ENCODE measurements at regions not wholly inside any gene's neighbourhood (a gene's known extent, or its start where the extent isn't known, plus 50 kb on each side); places are given as distances from the start of the nearest gene placed in this dataset.

DNA sequence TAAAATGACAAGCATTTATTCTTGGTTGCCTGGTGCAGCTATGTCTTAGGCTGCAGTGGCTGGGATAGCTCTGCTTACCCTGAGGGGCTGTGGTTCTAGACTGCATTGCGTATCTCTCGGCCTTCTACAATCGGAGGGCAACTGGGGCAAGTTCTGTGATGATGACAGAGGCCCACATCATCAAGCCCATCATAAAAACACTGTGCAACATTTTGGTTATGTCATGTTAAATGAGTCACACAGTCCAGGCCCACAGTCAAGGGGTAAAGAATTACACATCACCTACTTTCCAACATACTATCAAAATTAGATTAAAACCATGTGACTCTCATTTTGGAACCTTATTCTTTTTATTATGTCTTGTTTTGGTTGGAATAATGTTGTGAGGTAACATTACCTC, 120.2 kb upstream of the GUCY1A1 start:
- no peak for DNase-seq

DNA sequence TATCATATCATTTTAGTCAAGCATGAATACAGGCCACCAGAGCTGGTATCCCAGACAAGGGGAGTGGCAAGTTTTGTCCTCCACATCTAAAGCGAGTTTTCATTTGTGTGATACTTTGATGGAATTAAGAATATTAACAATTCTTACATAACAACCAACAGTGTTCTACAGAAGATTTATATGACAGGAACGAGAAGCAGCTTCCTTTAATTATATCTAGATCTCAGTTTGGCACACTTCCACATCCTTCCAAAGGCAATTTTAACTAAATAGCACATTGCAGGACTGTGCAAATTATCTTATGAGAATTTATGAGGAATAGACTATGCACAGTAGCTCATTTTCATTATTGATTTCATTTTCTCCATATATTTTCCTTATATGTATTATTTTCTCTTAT, 121.2 kb upstream of the GUCY1A1 start:
- DNase-seq, result no peak

DNA sequence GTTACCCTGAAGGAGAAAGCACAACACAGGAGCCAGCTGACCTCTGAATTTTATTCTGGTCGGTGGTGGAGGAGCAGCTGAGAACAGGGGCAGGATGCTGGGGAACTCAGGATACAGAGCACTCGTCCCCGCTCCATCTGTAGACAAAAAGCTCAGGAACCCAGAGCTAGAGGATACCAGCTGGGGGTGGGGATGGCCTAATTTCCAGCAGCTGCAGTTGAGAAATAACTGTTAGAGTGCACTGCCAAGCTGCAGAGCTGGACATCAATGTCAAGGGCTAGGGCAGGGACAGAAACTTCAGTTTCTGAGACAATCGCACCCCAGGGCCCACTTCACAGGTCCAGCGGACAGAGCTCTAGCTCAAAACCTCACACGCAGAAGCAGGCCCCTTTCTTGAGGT, 122.1 kb upstream of the GUCY1A1 start:
- no peak for DNase-seq

DNA sequence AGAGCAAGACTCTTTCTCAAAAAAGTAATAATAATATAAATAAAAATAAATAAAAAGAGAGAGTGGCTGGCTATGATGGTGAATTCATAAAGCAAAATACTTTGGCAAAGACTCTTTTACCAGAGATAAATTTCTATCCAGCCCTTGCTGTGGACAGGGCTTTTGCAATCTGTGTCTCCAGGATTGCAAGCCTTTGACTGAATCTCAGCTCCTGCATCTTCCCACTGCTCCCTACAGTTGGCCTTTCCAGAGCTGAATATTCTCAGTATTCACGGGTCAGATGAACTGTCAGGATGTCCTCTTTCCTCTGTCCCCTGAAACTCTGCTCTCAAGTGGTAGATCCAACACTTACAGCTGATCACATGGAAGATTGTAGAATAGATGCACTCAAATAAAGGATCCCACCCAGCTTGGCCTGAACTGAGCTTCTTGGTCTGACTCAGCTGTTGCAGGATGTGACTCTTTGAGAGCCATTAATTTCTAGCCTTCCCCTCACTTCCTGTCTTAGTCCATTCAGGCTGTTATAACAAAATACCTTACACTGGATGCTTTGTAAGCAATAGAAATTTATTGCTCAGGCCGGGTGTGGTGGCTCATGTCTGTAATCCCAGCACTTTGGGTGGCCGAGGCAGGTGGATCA, 123.4 kb upstream of the GUCY1A1 start:
- DNase-seq, result no peak

DNA sequence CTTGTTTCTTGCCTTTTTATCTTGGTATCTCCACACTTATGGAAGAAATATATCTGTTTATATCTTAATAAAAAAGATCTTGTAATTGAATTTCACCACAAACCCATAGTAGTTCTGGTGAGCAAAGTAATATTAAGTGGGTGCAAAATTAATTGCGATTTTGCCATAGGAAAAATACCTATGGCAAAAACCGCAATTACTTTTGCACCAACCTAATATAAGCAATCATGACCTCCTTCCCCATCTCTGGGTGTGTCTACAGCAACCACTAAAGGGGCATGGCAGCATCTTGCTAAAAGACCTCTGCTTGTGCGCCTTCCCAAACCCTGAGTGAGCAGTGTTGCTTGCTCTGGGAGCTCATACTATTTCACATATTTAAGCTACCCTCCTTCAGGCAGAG, 124.2 kb upstream of the GUCY1A1 start:
- no peak for DNase-seq

DNA sequence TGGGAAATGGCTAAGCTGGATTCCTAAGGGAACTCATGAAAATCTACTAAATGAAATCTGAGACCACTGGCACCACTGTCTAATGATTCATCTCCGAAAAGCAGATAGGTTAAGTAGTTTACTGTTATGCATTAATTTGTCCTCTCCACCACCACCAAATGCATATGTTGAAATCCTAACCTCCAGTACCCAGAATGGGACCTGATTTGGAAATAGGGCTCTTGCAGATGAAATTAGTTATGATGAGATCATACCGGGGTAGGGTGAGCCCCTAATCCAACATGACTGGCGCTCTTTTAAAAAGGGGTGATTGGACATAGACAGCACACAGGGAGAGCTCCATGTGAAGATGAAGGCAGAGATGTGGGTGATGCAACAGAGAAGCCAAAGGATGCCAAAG, 124.9 kb upstream of the GUCY1A1 start:
- DNase-seq, result no peak

DNA sequence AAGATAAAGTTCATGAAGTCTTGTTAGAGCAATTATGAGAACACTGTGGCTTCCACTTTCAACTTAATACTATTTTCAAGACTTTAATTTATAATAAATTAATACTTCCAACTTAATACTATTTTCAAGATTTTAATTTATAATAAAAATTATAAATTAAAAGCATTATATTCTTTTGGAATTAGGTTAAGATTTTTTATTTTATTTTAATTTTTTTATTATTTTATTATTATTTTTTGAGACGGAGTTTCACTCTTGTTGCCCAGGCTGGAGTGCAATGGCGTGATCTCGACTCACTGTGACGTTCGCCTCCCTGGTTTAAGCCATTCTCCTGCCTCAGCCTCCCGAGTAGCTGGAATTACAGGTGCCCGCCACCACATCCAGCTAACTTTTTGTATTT, 126.0 kb upstream of the GUCY1A1 start:
- DNase-seq, result no peak

DNA sequence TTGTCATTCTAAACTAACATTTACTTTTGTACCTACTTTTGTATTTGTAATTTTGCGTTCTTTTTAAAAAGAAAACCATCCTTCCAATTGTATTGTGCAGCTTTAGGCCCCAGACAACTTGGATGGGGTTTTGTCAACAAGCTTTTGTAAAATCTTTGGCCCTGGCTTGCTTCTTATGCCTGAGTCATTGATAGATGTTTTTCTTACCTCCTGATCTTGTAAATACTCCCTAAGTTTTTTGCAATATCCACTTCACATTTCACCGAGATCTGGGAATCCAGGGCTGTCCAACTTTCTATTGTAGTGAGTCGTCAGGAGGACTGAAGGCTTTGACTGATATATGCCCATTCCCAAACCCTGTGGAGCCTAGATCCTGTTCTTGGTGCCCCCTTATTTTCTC, 126.9 kb upstream of the GUCY1A1 start:
- DNase-seq, result no peak

DNA sequence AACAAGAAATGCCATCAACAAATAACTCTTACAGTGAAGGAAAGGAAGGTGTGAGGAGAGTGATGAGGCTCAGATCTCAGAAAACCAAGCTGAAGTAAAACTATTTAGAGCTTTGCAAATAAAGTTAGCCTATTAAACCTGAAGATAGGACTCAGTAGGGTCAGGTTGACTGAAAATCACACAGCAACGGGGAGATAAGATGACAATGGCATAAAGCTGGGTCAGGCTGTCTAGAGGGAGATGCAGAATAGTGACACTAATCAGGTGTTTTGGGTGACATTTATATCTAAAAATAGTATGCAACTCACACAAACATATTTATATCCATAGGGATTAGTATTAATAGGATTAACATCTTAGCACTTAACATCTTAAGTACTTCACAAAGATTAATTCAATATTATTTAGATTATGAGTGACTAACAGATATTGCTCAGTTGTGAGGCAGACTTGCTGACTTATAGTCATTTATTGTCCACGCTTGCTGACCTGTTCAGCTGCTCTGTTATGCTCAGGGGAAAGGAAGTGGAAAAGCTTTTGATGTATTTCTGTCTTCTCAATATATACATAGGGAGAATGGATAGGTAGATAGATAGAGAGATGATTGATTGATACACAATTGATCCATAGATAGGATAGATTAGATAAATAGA, 130.7 kb upstream of the GUCY1A1 start:
- no peak for DNase-seq

DNA sequence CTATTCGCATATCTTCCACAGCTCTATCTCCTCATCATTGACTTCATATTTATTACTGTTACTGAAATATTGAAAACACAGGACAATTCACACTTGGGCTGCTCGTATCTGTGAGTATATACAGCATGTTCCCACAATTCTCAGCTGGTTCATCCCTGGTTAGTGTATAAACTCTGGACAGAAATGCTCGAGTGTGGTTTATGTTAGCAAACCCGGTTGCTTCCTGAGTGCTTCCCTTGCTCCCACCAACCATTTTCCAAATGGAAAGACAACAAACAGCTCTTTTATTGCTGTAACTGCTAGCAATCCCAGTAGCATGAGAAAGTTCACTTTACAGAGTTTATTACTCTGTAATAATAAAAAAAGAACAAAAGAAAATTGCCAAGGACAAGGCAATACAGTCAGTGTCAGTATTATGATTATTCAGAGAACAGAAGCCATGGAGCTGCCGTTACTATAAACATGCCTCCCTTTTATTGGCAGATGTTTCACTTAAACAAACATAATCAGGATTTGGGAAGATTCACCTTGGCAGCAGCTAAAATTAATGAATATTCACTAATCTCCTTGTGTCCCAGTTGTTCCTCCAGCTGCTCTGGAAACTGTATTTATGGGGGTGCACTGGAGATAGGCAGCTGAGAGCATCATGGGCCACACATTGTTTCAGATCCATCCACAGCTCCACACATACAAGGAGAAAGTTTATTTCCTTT, 134.1 kb upstream of the GUCY1A1 start:
- DNase-seq, result no peak

DNA sequence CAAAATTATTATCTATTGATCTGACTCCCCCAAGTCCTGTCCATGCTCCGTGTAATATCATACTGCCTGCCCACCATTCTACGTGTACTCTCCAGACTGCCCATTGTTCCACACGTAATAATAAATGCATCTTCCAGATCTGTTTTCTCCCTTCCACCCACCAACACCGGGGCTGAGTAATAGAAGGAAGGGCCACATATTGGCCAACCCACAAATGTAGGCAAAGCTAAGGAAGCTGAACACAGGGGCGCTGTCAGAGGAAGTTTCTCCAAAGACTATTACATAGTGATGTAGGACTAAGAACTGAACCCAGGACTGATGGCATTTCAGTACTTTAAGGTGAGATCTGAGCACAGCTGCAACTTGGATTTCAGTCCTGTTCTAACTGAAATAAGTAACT, 135.8 kb upstream of the GUCY1A1 start:
- no peak for DNase-seq

DNA sequence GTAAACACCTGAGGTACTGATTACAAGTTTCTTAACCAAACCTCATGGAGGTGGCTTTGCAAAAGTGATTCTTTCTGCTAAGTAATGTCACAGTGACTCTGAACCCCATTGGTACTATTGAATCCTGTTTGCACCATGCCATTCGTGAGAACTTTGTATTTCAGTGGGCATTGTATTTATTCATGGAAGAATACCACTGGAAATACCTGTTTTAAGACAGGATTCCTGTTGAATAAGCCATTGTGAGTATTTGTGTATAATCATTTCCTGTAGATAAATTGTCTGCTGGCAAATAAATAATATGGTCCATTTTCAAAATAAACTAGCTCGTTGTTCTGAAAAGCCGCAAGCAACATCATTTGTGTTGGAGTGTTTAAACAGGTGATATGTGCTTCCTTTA, 136.4 kb upstream of the GUCY1A1 start:
- DNase-seq, result no peak

DNA sequence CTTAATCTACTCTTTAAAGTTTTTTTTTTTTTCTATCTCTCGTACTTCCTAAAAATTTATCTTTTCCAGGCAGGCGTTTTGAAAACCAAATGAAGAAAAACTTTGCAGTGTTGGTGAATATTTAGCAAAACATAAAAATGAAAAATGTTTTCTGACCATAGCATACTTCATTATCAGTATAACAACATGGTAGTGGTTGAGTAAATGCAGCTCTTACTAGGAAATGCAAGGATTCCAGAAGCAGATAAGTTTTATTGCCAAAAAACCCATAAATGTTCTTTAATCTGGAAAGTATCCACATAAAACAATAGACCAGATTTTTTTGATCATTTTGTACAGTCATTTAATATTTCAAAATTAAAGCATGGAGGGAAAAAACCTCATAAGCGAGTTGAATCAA, 136.9 kb upstream of the GUCY1A1 start:
- no peak for DNase-seq

DNA sequence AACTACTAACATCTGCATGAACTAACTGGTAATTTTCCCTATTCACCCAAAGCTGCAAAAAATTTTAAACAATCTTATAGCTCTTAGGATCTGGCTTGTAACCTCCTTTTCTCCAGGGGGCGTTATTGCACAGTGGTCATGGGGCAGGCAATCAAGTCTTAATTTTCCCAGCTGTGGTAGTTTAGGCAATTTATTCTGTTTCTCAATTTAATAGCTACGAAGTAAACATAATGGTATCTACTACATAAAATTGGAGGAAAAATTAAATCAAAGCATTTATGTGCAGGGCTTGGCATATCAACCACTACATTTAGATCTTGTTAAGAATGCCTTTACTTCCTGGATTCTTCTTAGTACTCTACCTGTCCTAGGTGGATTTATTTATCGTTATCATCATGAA, 137.4 kb upstream of the GUCY1A1 start:
- no peak for DNase-seq

DNA sequence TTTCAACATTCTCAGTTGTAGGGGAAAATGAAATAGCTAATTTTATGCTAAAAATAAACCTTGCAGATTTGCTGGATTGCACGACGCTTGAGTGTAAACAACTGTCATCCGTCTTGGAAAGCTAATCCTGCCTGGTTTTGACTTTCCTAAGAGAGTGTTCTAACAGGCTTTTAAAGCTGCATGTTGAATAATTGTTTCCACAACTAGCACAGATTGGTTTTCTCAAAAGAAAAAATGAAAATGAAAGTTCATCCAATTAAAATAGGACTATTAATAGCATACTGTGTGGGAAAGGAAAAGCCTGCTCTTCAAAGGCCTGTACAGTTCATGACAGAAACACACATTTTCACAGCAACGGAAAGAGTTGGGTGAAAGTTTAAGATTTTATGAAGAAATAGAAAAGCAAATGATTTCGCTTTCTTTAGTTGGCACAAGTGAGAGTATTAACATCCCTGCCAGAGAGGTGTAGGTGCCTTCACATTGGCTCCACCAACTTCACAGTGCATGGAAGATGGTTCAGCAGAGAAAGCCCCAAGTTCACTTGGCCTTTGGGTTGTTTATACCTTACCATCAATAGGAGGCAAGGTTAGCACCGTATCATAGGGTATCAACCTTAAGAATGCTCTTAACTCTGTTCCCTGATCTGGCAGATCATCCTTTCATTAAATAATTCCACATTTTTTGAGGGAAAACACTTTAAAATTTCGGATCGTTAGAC, 140.0 kb upstream of the GUCY1A1 start:
- no peak for DNase-seq

DNA sequence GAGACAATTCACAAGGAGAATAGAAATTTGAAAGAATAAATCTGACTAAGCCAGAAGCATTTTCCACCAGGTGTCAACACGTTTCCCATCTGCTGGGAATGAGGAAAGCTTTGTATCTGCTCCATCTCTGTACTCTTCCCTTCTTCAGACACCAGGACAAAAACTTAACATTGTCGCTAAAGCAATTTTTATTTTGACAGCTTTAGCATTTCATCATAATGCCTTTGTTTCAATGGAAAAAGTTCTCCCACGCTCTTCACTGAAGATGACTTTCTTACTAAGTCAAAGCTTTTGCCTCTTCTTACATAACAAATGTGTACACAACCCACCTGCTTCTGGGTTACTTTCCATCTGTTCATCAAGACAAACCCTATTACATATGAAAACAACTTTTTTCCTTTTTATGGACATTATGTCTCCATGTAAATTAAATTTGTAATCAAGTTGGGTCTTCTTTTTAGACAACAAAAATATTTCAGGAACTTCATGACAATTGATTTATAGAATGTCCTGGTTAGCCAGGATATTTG, 141.7 kb upstream of the GUCY1A1 start:
- no peak for DNase-seq

DNA sequence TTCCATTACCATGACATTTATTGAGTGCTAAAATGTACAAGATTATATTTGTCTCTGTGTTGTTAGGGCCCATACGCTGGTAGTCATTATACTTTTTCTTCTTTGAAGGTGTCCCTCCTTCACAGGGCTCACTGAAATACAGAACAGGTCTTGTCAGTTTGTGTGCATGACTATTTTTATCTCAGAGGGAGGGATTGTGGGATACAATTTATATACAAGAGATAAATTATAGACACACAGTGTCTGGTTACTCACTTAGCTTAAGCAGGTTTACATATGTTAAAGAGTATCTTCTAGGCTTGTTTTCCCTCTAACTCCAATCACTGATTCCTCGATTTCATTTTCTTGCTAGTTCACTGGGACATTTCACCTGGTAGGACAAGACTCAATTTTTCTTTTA, 143.3 kb upstream of the GUCY1A1 start:
- DNase-seq, result no peak

DNA sequence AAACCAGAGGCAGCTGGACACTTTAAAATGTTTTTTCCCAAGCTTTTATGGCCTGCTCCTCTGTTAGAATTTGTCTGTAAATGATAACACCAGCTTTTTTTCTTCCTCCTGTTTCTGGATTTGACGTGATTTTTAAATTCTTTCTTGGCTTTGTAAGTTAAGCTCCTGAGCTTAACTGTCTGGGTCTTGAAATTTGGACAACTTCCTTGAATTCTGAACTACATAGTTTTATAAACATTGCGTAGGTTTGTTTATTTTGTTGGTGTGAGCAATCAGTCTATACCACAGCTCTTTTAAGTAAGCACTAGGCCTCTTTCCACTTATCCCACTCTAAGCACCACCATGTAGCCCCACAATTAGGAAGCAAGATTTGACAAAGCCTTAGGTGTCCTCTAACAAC, 144.4 kb upstream of the GUCY1A1 start:
- DNase-seq, result no peak

DNA sequence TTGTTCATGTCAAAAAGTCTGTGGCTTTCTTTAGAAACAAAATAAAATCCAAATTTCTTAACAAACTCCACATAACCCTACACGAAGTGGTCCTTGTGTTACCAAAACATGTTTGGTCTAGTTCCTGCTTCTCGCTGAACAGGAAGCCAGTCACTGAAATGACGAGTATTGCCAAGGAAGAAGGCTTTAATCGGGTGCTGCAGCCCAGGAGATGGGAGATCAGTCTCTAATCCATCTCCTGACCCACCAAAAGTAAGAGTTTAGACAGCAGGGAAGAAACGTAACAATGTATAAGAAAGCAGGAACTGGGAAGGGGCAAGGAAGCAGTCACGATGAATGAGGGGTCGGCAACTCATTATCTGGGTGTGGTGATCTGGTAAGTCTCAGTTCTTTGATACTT, 144.6 kb upstream of the MAP9 start:
- DNase-seq, result no peak

DNA sequence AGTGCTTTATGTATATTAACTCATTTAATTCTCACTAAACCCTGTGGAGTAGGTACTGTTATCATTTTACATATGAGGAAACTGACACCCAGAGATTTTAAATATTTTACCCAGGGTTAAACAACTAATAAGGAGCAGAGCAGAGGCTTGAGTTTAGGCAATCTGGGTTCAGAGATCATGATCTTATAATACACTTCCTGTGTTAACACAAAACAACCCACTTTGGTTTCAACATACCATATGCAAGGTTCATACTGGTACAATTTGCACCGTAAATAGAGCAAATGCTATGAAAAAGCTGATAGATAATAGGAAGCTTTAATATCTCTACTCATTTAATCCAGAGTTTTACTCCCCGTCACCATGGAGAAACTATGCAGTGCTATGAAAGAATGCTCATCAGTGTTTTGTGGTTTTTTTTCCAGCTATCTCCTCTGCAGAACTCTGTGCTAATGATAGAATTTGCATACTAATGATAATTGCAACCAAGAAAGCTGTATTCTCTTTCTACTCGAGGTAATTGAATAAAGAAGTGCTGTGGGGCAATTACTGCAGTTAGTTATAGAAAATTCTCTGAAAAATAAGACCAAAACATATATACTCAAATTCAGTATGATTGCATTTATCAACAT, 138.8 kb upstream of the MAP9 start:
- DNase-seq, result no peak

DNA sequence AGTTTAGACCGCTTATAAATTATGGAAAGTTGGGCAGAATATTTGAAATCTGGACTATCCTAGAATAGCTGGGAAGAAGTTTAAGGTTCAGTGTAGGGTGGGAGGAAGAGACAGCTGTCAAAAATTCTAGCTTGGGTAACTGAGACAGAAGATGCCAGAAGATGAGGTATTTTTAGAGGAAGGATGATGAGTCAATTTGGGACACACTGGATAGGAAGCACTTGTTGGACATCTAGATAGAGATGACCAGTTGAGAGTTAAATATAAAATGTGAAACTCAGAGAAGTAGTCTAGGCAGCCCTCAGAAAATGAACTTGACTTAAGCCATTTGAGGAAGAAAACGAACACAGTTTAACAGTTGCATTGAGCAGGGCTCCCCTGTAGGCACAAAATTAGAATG, 137.9 kb upstream of the MAP9 start:
- DNase-seq, result no peak

DNA sequence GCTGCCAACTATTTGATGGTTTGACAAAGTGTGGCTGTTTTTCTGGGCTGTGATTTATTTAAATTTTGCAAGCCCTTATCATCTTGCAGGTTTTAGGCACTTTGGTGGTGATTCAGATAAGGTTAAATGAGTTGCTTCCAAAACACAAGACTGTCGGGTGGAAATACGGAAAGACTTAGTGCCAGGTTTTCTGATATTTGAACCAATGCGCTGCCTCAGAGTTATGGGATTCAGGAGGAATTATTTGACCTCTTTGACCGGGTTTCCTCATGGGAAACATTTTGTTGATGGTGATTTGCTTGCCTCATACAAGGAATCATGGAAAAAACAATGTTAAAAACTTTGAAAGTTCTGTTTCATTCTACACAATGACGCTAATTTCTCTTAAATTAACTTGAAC, 136.1 kb upstream of the MAP9 start:
- DNase-seq, result no peak

DNA sequence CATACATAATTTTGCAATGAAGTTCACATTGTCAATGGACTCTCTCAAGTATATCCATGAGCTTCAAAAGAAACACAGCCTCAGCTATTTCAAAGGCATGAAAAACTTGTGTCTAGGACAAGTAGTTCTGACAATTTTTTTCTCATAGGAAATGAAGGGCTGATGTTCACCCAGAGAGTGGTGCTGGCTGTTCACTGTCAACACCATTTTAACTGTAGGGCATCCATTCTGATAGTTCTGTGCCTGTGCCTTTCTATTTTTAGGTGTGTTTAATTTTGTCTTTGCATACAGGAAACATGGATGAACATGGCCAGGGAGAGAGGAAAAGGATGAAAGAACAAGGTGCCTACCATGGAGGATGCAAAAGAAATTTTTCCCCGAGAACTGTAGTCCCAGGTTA, 135.3 kb upstream of the MAP9 start:
- no peak for DNase-seq

Data from activated CD4-positive, alpha-beta T cell treated with anti-CD3 and anti-CD28 coated beads, Interleukin-2, amount 50 U/mL, for 1 hour (primary cell).